HepG2 (cell line): ENCODE measurements at regions not wholly inside any gene's neighbourhood (a gene's known extent, or its start where the extent isn't known, plus 50 kb on each side); places are given as distances from the start of the nearest gene placed in this dataset.

Experiments used
- CTCF ChIP-seq: sonication (generic); formaldehyde crosslinking; IDR thresholded peaks from 2 replicates; pipeline ENCODE4 v1.5.0; 2020; ENCODE audit warnings: mild to moderate bottlenecking, missing genetic modification reagents, moderate library complexity
- FOXJ3 ChIP-seq: sonication (generic); formaldehyde crosslinking; IDR thresholded peaks from 2 replicates; pipeline ENCODE4 v1.4.0; 2020; ENCODE audit warnings: missing genetic modification reagents, mild to moderate bottlenecking, borderline replicate concordance
- HNRNPUL1 ChIP-seq: fragments of 200-400 bp; formaldehyde crosslinking; IDR thresholded peaks from 2 replicates; pipeline ENCODE4 v1.6.1; 2017; ENCODE audit warnings: low read depth, mild to moderate bottlenecking, low read length, moderate library complexity
- ISX ChIP-seq: sonication (generic); formaldehyde crosslinking; conservative IDR thresholded peaks from 2 replicates; pipeline ENCODE4 v1.5.0; 2020; ENCODE audit warnings: missing genetic modification reagents
- JUN ChIP-seq: sonication (generic); formaldehyde crosslinking; IDR thresholded peaks from 2 replicates; pipeline ENCODE4 v1.4.0; 2020; ENCODE audit warnings: mild to moderate bottlenecking, missing genetic modification reagents
- MZF1 ChIP-seq: sonication (generic); formaldehyde crosslinking; IDR thresholded peaks from 2 replicates; pipeline ENCODE4 v1.8.1; 2023; ENCODE audit warnings: mild to moderate bottlenecking, missing genetic modification reagents, borderline replicate concordance
- NFYC ChIP-seq: IDR thresholded peaks from 2 replicates; pipeline ENCODE4 v1.6.1; 2016; ENCODE audit warnings: missing genetic modification reagents, missing compliant biosample characterization
- POLR2A ChIP-seq, 2 experiments: IDR thresholded peaks; 2 replicates each; pipeline ENCODE4 v1.6.1; 2011; ENCODE audit warnings: low read depth in 2 of 2, low read length in 2 of 2, mild to moderate bottlenecking in 1 of 2, moderate library complexity in 1 of 2; ENCODE audit not compliant: insufficient read depth in 1 of 2
- RFX3 ChIP-seq: IDR thresholded peaks from 2 replicates; pipeline ENCODE4 v1.6.1; 2016; ENCODE audit warnings: missing biosample characterization, missing genetic modification reagents
- YEATS2 ChIP-seq: sonication (generic); formaldehyde crosslinking; IDR thresholded peaks from 2 replicates; pipeline ENCODE4 v1.4.0; 2020; ENCODE audit warnings: missing genetic modification reagents, borderline replicate concordance
- ZMYM4 ChIP-seq: sonication (generic); formaldehyde crosslinking; IDR thresholded peaks from 2 replicates; pipeline ENCODE4 v1.8.1; 2023; ENCODE audit warnings: mild to moderate bottlenecking, missing genetic modification reagents
- ZNF33B ChIP-seq: sonication (generic); formaldehyde crosslinking; IDR thresholded peaks from 2 replicates; pipeline ENCODE4 v1.5.1; 2020; ENCODE audit warnings: mild to moderate bottlenecking, missing genetic modification reagents
- TF ChIP-seq, protein P1 (sequence below): sonication (generic); formaldehyde crosslinking; IDR thresholded peaks from 2 replicates; pipeline ENCODE4 v1.5.0; 2020; ENCODE audit warnings: mild to moderate bottlenecking, missing genetic modification reagents, borderline replicate concordance
- TF ChIP-seq, protein P2 (sequence below): sonication (generic); formaldehyde crosslinking; IDR thresholded peaks from 2 replicates; pipeline ENCODE4 v1.4.0; 2020; ENCODE audit warnings: missing genetic modification reagents

DNA sequence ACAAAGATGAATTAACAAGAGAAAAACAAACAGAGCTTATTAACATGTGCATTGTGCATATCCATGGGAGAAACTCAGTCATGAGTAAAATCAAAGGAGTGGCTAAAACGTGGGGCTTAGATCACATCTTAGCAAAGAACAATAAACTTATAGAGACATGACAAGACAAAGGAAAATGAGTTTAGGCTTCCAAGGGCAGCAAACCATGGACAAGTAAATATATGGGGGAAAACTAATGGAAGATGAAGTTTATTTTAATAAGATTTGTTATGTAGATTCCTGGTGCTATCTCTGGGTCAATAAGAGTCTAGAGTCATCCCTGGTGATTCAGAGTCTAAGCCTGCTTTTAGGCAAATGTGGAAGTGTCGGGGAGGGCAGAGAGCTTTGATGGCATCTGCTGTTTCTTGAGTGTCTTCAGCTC lies 87.2 kb upstream of the PLPP4 start:
- TF ChIP-seq YEATS2 (CRISPR knock-in tag) (no peak), FOXJ3 (CRISPR knock-in tag) (no peak), ZNF33B (CRISPR knock-in tag) (no peak), ISX (CRISPR knock-in tag) (no peak), RFX3 (CRISPR knock-in tag) (no peak), MZF1 (CRISPR knock-in tag) (no peak), POLR2A (IDR thresholded peaks at IDR 0.05; ENCODE audit: insufficient read depth in 1 of 2, low read depth in 2 of 2, low read length in 2 of 2) (no peak), JUN (no peak), CTCF (CRISPR knock-in tag) (no peak), NFYC (CRISPR knock-in tag) (no peak), ZMYM4 (no peak), HNRNPUL1 (no peak)
- TF ChIP-seq, protein P1, sequence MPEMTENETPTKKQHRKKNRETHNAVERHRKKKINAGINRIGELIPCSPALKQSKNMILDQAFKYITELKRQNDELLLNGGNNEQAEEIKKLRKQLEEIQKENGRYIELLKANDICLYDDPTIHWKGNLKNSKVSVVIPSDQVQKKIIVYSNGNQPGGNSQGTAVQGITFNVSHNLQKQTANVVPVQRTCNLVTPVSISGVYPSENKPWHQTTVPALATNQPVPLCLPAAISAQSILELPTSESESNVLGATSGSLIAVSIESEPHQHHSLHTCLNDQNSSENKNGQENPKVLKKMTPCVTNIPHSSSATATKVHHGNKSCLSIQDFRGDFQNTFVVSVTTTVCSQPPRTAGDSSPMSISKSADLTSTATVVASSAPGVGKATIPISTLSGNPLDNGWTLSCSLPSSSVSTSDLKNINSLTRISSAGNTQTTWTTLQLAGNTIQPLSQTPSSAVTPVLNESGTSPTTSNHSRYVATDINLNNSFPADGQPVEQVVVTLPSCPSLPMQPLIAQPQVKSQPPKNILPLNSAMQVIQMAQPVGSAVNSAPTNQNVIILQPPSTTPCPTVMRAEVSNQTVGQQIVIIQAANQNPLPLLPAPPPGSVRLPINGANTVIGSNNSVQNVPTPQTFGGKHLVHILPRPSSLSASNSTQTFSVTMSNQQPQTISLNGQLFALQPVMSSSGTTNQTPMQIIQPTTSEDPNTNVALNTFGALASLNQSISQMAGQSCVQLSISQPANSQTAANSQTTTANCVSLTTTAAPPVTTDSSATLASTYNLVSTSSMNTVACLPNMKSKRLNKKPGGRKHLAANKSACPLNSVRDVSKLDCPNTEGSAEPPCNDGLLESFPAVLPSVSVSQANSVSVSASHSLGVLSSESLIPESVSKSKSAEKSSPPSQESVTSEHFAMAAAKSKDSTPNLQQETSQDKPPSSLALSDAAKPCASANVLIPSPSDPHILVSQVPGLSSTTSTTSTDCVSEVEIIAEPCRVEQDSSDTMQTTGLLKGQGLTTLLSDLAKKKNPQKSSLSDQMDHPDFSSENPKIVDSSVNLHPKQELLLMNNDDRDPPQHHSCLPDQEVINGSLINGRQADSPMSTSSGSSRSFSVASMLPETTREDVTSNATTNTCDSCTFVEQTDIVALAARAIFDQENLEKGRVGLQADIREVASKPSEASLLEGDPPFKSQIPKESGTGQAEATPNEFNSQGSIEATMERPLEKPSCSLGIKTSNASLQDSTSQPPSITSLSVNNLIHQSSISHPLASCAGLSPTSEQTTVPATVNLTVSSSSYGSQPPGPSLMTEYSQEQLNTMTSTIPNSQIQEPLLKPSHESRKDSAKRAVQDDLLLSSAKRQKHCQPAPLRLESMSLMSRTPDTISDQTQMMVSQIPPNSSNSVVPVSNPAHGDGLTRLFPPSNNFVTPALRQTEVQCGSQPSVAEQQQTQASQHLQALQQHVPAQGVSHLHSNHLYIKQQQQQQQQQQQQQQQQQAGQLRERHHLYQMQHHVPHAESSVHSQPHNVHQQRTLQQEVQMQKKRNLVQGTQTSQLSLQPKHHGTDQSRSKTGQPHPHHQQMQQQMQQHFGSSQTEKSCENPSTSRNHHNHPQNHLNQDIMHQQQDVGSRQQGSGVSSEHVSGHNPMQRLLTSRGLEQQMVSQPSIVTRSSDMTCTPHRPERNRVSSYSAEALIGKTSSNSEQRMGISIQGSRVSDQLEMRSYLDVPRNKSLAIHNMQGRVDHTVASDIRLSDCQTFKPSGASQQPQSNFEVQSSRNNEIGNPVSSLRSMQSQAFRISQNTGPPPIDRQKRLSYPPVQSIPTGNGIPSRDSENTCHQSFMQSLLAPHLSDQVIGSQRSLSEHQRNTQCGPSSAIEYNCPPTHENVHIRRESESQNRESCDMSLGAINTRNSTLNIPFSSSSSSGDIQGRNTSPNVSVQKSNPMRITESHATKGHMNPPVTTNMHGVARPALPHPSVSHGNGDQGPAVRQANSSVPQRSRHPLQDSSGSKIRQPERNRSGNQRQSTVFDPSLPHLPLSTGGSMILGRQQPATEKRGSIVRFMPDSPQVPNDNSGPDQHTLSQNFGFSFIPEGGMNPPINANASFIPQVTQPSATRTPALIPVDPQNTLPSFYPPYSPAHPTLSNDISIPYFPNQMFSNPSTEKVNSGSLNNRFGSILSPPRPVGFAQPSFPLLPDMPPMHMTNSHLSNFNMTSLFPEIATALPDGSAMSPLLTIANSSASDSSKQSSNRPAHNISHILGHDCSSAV: no peak
- TF ChIP-seq, protein P2, sequence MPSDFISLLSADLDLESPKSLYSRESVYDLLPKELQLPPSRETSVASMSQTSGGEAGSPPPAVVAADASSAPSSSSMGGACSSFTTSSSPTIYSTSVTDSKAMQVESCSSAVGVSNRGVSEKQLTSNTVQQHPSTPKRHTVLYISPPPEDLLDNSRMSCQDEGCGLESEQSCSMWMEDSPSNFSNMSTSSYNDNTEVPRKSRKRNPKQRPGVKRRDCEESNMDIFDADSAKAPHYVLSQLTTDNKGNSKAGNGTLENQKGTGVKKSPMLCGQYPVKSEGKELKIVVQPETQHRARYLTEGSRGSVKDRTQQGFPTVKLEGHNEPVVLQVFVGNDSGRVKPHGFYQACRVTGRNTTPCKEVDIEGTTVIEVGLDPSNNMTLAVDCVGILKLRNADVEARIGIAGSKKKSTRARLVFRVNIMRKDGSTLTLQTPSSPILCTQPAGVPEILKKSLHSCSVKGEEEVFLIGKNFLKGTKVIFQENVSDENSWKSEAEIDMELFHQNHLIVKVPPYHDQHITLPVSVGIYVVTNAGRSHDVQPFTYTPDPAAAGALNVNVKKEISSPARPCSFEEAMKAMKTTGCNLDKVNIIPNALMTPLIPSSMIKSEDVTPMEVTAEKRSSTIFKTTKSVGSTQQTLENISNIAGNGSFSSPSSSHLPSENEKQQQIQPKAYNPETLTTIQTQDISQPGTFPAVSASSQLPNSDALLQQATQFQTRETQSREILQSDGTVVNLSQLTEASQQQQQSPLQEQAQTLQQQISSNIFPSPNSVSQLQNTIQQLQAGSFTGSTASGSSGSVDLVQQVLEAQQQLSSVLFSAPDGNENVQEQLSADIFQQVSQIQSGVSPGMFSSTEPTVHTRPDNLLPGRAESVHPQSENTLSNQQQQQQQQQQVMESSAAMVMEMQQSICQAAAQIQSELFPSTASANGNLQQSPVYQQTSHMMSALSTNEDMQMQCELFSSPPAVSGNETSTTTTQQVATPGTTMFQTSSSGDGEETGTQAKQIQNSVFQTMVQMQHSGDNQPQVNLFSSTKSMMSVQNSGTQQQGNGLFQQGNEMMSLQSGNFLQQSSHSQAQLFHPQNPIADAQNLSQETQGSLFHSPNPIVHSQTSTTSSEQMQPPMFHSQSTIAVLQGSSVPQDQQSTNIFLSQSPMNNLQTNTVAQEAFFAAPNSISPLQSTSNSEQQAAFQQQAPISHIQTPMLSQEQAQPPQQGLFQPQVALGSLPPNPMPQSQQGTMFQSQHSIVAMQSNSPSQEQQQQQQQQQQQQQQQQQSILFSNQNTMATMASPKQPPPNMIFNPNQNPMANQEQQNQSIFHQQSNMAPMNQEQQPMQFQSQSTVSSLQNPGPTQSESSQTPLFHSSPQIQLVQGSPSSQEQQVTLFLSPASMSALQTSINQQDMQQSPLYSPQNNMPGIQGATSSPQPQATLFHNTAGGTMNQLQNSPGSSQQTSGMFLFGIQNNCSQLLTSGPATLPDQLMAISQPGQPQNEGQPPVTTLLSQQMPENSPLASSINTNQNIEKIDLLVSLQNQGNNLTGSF: no peak
